Fibroblast of villous mesenchyme (primary cell): ENCODE measurements at regions not wholly inside any gene's neighbourhood (a gene's known extent, or its start where the extent isn't known, plus 50 kb on each side); places are given as distances from the start of the nearest gene placed in this dataset.

ENCODE experiments used
- DNase-seq: peaks from one replicate; pipeline ENCODE4 v3.0.0-alpha.2; 2010; ENCODE audit warnings: low read depth
- H3K4me3 ChIP-seq: 2 replicates; pipeline ENCODE4 v1.5.1; 2011; ENCODE audit warnings: low read depth, mild to moderate bottlenecking, low read length
- CTCF ChIP-seq: IDR thresholded peaks from 2 replicates; pipeline ENCODE4 v1.5.1; 2012; ENCODE audit warnings: low read depth, mild to moderate bottlenecking, low read length; ENCODE audit not compliant: insufficient read depth

GRCh38 chr2:103873716-103874351, 980.1 kb upstream of the POU3F3 start:
- DNase-seq, result no peak
- H3K4me3 ChIP-seq, result no peak overlapping the region
- no peak for TF ChIP-seq CTCF

- TF ChIP-seq CTCF, result no peak
- no peak for DNase-seq
- no peak overlapping the region for H3K4me3 ChIP-seq
Measured at GRCh38 chr2:103875131-103875530, 978.8 kb upstream of the POU3F3 start.

- no peak overlapping the region for H3K4me3 ChIP-seq
- TF ChIP-seq CTCF, result no peak
- no peak for DNase-seq
Measured at GRCh38 chr2:103875531-103875930, 978.4 kb upstream of the POU3F3 start.

- TF ChIP-seq CTCF, result no peak
- H3K4me3 ChIP-seq, result no peak overlapping the region
- no peak for DNase-seq
Measured at GRCh38 chr2:103876611-103877010, 977.3 kb upstream of the POU3F3 start.

GRCh38 chr2:103879101-103879500, 974.8 kb upstream of the POU3F3 start:
- TF ChIP-seq CTCF, result no peak
- DNase-seq, result no peak
- no peak overlapping the region for H3K4me3 ChIP-seq

- no peak for DNase-seq
- TF ChIP-seq CTCF, result no peak
- no peak overlapping the region for H3K4me3 ChIP-seq
Measured at GRCh38 chr2:103880081-103880834, 973.7 kb upstream of the POU3F3 start.
